Body of pancreas (tissue), 4 donors: ENCODE measurements at regions not wholly inside any gene's neighbourhood (a gene's known extent, or its start where the extent isn't known, plus 50 kb on each side); places are given as distances from the start of the nearest gene placed in this dataset.

ENCODE experiments used
- POLR2A ChIP-seq, 3 donors: fragments of 450-650 bp; IDR thresholded peaks; one replicate each; pipeline ENCODE4 v1.6.1; 2016; ENCODE audit warnings: antibody characterized with exemption in 3 of 3, mild to moderate bottlenecking in 2 of 3
- TF ChIP-seq, protein P1 (sequence below), 7 experiments: fragments of 450-650 bp in 4 of 7; fragments of 200-600 bp in 3 of 7; sonication (generic) in 3 of 7; IDR thresholded peaks; one replicate each; pipeline ENCODE4 v1.5.1; 2016 to 2019; ENCODE audit warnings: antibody characterized with exemption in 7 of 7

DNA sequence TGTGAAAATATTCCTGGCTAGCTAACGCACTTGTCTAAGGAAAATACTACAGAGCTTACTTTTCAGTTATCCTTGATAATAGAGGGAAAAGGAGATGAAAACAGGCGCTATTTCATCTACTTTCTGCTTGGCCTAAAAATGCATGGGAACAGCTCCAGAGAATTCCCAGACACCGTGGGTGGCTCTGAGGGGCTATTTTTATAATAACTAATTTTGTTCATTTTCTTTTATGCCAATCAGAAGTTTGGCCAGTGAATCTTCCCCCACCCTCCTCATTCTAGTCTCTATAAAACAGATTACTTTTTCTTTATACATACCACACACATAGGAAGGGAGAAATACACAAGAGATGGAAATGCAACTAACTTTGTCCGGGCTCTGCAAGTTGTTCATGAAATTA is 322.9 kb downstream of the SETD4 start:
- TF ChIP-seq, protein P1, sequence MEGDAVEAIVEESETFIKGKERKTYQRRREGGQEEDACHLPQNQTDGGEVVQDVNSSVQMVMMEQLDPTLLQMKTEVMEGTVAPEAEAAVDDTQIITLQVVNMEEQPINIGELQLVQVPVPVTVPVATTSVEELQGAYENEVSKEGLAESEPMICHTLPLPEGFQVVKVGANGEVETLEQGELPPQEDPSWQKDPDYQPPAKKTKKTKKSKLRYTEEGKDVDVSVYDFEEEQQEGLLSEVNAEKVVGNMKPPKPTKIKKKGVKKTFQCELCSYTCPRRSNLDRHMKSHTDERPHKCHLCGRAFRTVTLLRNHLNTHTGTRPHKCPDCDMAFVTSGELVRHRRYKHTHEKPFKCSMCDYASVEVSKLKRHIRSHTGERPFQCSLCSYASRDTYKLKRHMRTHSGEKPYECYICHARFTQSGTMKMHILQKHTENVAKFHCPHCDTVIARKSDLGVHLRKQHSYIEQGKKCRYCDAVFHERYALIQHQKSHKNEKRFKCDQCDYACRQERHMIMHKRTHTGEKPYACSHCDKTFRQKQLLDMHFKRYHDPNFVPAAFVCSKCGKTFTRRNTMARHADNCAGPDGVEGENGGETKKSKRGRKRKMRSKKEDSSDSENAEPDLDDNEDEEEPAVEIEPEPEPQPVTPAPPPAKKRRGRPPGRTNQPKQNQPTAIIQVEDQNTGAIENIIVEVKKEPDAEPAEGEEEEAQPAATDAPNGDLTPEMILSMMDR (IDR thresholded peaks at IDR 0.05): no peak
- TF ChIP-seq POLR2A (IDR thresholded peaks at IDR 0.05): no peak
